Smooth muscle cell (in vitro differentiated cells): ENCODE measurements at regions not wholly inside any gene's neighbourhood (a gene's known extent, or its start where the extent isn't known, plus 50 kb on each side); places are given as distances from the start of the nearest gene placed in this dataset.

Experiments
- DNase-seq: peaks from one replicate; lab custom pipeline; 2025; ENCODE audit not compliant: unreplicated experiment; lab: John Stamatoyannopoulos, UW
- H2AFZ ChIP-seq: fragments of 200-600 bp; sonication (generic); 2 replicates; pipeline ENCODE4 v1.6.0; 2016; ENCODE audit warnings: antibody characterized with exemption, low read depth, mild to moderate bottlenecking
- H3F3A ChIP-seq: fragments of 200-600 bp; sonication (generic); 2 replicates; pipeline ENCODE4 v1.6.0; 2017; ENCODE audit warnings: antibody characterized with exemption, low read depth
- H3K27ac ChIP-seq: fragments of 200-600 bp; sonication (generic); 2 replicates; pipeline ENCODE4 v1.5.1; 2016; ENCODE audit warnings: low read depth, mild to moderate bottlenecking
- H3K27me3 ChIP-seq: fragments of 200-600 bp; sonication (generic); 2 replicates; pipeline ENCODE4 v1.6.1; 2016; ENCODE audit warnings: low read depth, mild to moderate bottlenecking
- H3K36me3 ChIP-seq: fragments of 200-600 bp; sonication (generic); 2 replicates; pipeline ENCODE4 v1.5.1; 2016; ENCODE audit warnings: low read depth
- H3K4me1 ChIP-seq: fragments of 200-600 bp; sonication (generic); 2 replicates; pipeline ENCODE4 v1.5.1; 2016; ENCODE audit warnings: low read depth
- H3K4me2 ChIP-seq: fragments of 200-600 bp; sonication (generic); 2 replicates; pipeline ENCODE4 v1.6.0; 2016; ENCODE audit warnings: mild to moderate bottlenecking
- H3K4me3 ChIP-seq: fragments of 200-600 bp; sonication (generic); 2 replicates; pipeline ENCODE4 v1.5.1; 2016; ENCODE audit warnings: mild to moderate bottlenecking
- H3K79me2 ChIP-seq: fragments of 200-600 bp; sonication (generic); 2 replicates; pipeline ENCODE4 v1.6.0; 2016; ENCODE audit warnings: low read depth, mild to moderate bottlenecking
- H3K9ac ChIP-seq: fragments of 200-600 bp; sonication (generic); 2 replicates; pipeline ENCODE4 v1.6.0; 2016; ENCODE audit warnings: low read depth
- H3K9me3 ChIP-seq: fragments of 200-600 bp; sonication (generic); replicated peaks from 2 replicates; pipeline ENCODE4 v1.5.1; 2016; ENCODE audit warnings: low read depth
- H4K20me1 ChIP-seq: fragments of 200-600 bp; sonication (generic); 2 replicates; pipeline ENCODE4 v1.6.0; 2016; ENCODE audit warnings: low read depth
- CTCF ChIP-seq: fragments of 200-600 bp; sonication (generic); IDR thresholded peaks from 2 replicates; pipeline ENCODE4 v1.5.1; 2017; ENCODE audit warnings: borderline replicate concordance, mild to moderate bottlenecking, antibody characterized with exemption; ENCODE audit not compliant: insufficient read depth, poor library complexity, severe bottlenecking
- WGBS: methylation state at CpG from one replicate; pipeline ENCODE4 v1.1.7; 2016; ENCODE audit warnings: low lambda C conversion rate; 5-methylcytosine and 5-hydroxymethylcytosine counted together

- Histone ChIP-seq H3F3A (no peaks in the 10 kb centered on the region), H3K9me3 (no peaks in the 10 kb centered on the region), H3K27ac (no peak overlapping the region), H3K4me3 (no peak overlapping the region), H4K20me1 (no peaks in the 10 kb centered on the region), H3K79me2 (no peaks in the 10 kb centered on the region), H3K4me2 (no peak overlapping the region), H2AFZ (no peak overlapping the region), H3K27me3 (no peaks in the 10 kb centered on the region), H3K4me1 (no peaks in the 10 kb centered on the region), H3K36me3 (no peaks in the 10 kb centered on the region), H3K9ac (no peak overlapping the region)
- DNase-seq, result no peak
- 77% methylated on average over 6 of the region's 6 CpGs for WGBS
- TF ChIP-seq CTCF, result no peak
Observed at GRCh38 chr18:51425475-51425874, 228.0 kb upstream of the MEX3C start.

- no peak for TF ChIP-seq CTCF
- Histone ChIP-seq H2AFZ (no peak overlapping the region), H3F3A (no peaks in the 10 kb centered on the region), H3K27ac (no peak overlapping the region), H3K9ac (no peak overlapping the region), H3K4me1 (no peaks in the 10 kb centered on the region), H3K36me3 (no peaks in the 10 kb centered on the region), H3K27me3 (no peaks in the 10 kb centered on the region), H3K4me2 (no peak overlapping the region), H3K79me2 (no peaks in the 10 kb centered on the region), H4K20me1 (no peaks in the 10 kb centered on the region), H3K4me3 (no peak overlapping the region), H3K9me3 (no peaks in the 10 kb centered on the region)
- 68% methylated on average over 3 of the region's 3 CpGs for WGBS
- DNase-seq, result no peak
Observed at GRCh38 chr18:51425889-51426288, 228.4 kb upstream of the MEX3C start.

GRCh38 chr18:51426996-51427395 is 229.5 kb upstream of the MEX3C start:
- Histone ChIP-seq H3K79me2 (no peaks in the 10 kb centered on the region), H3K4me1 (no peaks in the 10 kb centered on the region), H3K27me3 (no peaks in the 10 kb centered on the region), H3K9me3 (no peaks in the 10 kb centered on the region), H3K27ac (no peak overlapping the region), H3F3A (no peaks in the 10 kb centered on the region), H4K20me1 (no peaks in the 10 kb centered on the region), H3K4me3 (no peak overlapping the region), H3K36me3 (no peaks in the 10 kb centered on the region), H3K9ac (no peak overlapping the region), H2AFZ (no peak overlapping the region), H3K4me2 (no peak overlapping the region)
- DNase-seq, result no peak
- TF ChIP-seq CTCF, result no peak
- 27% methylated on average over 2 of the region's 2 CpGs for WGBS

GRCh38 chr18:51429644-51430043 is 232.2 kb upstream of the MEX3C start:
- Histone ChIP-seq H3K79me2 (no peaks in the 10 kb centered on the region), H3K9me3 (no peaks in the 10 kb centered on the region), H3K9ac (no peak overlapping the region), H3K4me2 (no peak overlapping the region), H3K36me3 (no peaks in the 10 kb centered on the region), H3F3A (no peaks in the 10 kb centered on the region), H3K4me3 (no peak overlapping the region), H2AFZ (no peak overlapping the region), H3K4me1 (no peaks in the 10 kb centered on the region), H3K27ac (no peak overlapping the region), H3K27me3 (no peaks in the 10 kb centered on the region), H4K20me1 (no peaks in the 10 kb centered on the region)
- no peak for TF ChIP-seq CTCF
- DNase-seq, result no peak
